Epithelial cell of esophagus (primary cell): ENCODE measurements at regions not wholly inside any gene's neighbourhood (a gene's known extent, or its start where the extent isn't known, plus 50 kb on each side); places are given as distances from the start of the nearest gene placed in this dataset.

Source experiments
- DNase-seq: peaks from one replicate; pipeline ENCODE4 v3.0.0; 2010; ENCODE audit warnings: low read depth
- H3K4me3 ChIP-seq: 2 replicates; pipeline ENCODE4 v1.5.1; 2011; ENCODE audit warnings: mild to moderate bottlenecking, low read length, control low read depth
- TF ChIP-seq, protein P1 (sequence below): IDR thresholded peaks from 2 replicates; pipeline ENCODE4 v1.5.1; 2011; ENCODE audit warnings: low read depth, mild to moderate bottlenecking, low read length, control low read depth, inconsistent platforms; ENCODE audit not compliant: insufficient read depth; ENCODE audit errors: missing control alignments

DNA sequence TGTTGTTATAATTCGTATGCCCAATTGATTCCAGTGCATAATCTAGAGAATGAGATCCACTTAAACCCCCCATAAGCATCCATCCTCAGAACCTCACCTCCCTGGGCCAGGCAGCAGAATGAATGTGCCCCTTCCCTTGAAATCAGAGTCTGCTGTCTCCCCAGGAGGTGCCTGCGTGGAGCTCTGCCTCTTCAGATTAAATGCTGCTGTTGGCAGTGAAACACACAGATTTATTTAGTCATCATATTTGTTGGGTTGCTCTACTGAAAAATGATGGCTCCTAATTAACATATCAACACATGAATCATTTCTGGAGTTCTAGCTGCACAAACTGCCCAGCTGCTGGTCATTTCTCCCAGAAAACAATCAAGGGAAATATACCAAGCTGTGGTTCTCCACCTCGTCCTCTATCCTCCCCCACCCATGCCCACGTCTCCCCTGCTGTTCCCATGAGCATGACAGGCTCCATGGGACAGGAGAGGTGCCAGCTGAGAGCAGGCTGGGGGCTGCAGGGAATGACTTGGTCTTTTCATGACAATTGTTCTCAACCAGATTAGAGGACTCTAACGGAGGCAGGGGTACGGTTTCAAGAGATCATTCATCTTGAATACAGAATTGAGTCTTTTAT, 633.1 kb downstream of the CDH26 start:
- TF ChIP-seq, protein P1, sequence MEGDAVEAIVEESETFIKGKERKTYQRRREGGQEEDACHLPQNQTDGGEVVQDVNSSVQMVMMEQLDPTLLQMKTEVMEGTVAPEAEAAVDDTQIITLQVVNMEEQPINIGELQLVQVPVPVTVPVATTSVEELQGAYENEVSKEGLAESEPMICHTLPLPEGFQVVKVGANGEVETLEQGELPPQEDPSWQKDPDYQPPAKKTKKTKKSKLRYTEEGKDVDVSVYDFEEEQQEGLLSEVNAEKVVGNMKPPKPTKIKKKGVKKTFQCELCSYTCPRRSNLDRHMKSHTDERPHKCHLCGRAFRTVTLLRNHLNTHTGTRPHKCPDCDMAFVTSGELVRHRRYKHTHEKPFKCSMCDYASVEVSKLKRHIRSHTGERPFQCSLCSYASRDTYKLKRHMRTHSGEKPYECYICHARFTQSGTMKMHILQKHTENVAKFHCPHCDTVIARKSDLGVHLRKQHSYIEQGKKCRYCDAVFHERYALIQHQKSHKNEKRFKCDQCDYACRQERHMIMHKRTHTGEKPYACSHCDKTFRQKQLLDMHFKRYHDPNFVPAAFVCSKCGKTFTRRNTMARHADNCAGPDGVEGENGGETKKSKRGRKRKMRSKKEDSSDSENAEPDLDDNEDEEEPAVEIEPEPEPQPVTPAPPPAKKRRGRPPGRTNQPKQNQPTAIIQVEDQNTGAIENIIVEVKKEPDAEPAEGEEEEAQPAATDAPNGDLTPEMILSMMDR: no peak
- no peak overlapping the region for H3K4me3 ChIP-seq
- DNase-seq: no peak

DNA sequence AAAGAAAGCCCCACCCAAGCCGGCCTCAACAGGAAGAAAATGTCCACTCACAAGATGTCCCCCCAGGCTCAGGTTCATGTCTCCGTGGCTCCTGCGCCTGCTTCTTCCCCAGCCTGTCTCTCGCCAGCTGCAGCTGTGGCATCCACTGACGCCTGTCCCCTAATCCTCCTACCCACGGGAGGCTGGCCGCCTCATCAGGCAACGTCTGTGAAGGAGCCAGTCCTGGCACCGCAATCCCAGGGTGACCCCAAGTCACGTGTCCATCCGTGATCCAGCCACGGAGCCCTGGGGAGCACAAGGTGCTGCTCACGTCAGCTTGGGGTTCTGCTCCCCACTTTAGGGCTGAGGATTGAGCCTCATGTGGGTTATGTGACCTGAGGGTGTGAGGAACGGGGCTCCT, 640.3 kb downstream of the CDH26 start:
- H3K4me3 ChIP-seq: no peak overlapping the region
- DNase-seq: no peak
- TF ChIP-seq, protein P1: no peak

DNA sequence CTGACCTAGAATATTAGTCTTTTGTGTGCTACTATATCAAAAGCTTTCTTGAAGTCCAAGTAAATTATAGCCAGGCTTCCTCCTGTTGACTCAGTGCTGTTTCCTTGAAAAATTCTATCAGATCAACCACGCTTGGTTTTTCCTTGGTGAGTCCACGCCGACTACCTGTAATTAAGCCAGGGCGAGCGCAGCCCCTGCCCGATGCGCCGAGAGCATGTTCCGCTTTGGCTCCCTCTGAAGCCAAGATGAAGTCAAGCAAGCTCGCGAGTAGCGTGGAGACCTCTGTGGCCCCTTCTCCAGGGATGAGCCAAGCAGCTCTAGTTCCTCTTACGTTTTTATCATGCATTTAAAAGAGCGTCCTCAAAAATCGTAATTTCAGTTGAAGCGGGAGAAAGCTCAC, 641.2 kb downstream of the CDH26 start:
- no peak overlapping the region for H3K4me3 ChIP-seq
- no peak for DNase-seq
- TF ChIP-seq, protein P1: no peak

DNA sequence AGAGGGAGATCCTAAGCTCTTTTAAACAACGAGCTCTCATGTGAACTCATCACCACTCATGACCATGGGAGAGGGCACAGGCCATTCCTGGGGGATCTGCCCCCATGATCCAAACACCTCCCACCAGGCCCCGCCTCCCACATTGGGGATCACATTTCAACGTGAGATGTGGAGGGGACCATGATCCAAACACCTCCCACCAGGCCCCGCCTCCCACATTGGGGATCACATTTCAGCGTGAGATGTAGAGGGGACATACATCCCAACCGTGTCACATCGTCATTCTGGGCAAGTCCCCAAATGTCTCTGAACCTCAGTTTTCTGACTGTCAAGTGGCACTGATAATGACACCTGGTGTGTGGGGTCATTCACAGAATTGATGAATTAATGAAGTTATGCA, 641.8 kb downstream of the CDH26 start:
- TF ChIP-seq, protein P1: no peak
- no peak overlapping the region for H3K4me3 ChIP-seq
- DNase-seq: no peak

DNA sequence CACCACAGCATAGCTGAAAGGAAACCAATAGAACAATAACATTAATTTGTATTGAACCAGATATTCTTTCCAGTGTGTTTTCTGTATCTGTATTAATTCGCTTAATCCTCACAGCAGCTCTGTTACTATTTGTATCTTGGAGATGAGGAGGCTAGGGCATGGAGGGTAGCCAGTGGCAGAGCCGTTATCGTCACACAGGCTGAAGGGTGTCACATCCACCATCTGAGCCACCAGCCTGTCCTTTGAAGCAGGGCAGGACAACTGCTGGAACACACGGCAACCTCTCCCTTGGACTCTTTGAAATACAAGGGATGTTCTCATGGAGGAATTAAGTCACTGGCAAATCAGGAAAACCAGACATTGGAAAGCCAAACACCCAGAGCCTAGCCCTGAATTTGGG, 628.0 kb upstream of the CDH4 start:
- no peak overlapping the region for H3K4me3 ChIP-seq
- TF ChIP-seq, protein P1: no peak
- no peak for DNase-seq

DNA sequence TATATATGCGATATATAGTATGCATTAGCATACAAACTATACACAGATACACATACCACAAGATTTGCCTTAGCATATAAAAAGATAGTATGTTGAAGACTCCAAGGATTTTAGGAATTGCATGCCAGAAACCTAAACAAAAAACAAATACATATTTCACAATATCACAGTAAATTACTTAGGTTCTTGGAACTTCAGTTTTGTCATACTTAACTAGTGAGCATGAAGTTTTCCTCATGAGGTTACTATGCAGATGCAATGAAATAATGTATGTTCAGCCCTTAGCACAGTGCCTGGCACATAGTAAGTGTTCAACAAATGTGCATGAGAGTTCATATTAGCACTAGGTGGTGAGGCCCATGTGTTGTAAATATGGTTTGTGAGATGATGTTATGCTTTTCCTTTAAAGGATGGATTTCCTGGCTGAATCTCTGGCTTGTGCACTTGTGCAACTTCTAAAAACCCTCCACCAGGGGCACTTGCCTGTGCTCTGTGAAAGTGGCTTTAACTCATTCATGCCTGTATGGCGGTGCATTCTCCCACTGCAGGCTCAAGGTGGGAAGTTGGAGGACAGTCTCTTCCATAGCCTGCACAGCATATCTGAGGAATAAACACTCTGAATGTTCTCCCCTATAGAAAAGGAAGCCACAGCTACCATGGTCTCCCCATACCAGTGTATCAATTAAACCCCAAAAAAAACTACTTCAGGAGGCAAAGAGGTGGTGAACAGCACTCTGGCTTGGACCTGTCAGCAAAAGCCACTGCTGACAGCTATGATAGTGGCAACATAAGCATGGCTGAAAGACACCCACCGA, 624.1 kb upstream of the CDH4 start:
- no peak for DNase-seq
- H3K4me3 ChIP-seq: no peak overlapping the region
- TF ChIP-seq, protein P1: no peak
